Inflammatory macrophage (primary cell): ENCODE measurements at regions not wholly inside any gene's neighbourhood (a gene's known extent, or its start where the extent isn't known, plus 50 kb on each side); places are given as distances from the start of the nearest gene placed in this dataset.

Experiments used
- DNase-seq, 2 donors: peaks; one replicate each; pipeline ENCODE4 v3.0.0-alpha.2; 2020 to 2022

DNA sequence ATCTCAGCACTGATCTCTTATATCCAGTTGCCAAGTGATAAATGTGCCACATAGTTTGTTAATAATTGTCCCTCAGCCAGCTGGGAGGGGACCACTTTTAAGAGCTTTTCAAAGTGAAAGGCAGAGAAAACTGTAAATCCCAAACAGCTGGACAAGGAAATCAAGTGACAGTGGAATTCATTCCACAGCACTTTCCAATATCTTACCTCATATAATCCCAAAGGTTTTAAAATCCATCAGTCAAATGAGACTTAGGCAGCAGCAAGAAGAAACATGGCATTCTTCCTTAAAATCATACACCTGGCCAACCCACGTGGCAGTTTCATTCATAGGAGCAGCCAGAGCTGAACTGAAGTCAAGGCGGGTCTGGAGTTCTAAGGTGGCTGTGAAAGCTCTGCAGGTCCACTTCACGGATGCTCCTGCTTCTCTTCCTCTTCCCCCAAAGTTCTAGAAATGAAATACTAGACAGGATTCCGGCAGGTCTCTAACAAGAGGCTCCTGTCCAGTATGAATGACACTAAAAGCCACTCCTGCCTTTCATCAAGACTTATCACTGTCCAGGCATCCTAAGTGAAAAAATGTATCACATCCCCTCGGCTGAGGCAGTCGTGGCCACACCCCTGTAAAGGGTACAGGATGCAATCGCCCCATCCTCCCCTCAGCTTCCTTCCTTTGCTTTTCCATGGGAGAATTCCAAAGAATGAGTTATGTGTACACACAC, 190.4 kb upstream of the STK17B start:
- DNase-seq: no peak

DNA sequence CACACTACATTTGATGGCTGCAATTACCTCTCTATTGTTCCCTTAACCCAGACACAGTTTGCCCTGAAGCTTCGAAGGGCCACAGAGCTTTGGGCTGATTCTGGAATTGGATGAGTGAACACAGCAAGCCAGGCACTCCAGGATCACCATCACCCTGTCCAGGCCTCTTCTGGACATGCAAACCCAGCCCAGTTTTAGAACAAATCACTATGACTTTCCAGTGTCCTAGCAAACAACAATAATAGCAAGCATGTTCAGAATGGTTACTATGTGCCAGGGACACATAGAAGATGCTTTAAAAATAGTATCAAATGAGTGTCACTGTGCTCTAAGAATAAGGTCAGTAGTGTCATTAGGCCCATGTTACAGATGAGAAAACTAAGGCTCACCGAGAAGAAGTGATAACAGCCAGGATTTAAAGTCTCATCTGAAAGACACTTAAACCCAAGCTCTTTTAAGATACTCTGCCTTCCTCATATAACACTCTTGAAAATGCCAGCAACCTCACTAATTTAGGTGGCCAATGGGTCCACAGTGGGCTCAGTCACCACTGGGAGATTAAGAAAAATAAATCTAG, 191.7 kb upstream of the STK17B start:
- no peak for DNase-seq

DNA sequence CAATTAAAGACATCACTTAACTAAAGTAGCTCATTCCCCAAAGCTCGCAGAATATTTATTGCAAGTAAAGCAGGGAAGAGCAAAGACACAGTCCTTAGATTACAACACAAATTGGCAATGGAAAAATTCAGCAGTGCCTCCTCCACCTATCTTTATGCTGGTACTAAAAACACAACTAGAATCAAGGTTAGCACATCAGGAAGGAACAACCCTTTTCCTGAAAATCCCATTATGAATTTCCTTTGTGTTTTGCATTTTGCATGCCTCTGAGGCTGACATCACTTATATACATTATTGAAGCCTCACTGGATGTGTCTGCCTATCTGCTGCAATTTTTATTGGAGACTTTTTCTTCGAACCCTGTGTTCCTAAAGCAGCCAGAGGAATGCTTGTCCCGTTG, 193.8 kb upstream of the STK17B start:
- DNase-seq: no peak

DNA sequence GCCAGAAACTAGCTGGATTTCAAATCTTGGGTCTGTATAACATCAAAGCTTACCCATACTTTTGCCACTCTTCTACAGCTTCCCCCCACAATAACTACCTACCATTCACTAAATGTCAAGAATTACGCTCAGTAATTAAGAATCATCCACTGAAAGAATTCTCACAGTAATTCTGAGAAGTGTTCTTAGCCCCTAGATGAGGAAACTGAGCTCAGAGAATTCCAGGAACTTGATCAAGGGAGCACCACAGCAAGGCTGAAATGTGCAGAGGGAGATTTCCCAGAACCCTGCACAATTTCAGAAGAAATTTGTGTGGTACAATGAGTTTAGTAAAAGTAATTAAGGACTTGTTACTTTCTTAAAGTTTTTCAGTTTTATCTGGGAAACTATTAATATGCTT, 194.5 kb upstream of the STK17B start:
- no peak for DNase-seq

DNA sequence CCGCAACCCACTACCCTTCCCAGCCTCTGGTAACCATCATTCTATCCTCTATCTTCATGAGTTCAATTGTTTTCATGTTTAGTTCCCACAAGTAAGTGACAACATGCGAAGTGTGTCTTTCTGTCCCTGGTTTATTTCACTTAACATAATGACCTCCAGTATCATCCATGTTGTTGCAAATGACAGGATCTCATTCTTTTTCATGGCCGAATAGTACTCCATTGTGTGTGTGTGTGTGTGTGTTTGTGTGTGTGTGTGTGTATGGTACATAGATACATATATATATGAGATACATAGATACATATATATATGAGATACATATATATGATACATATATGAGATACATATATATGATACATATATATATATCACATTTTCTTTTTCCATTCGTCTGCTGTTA, 196.3 kb upstream of the STK17B start:
- no peak for DNase-seq

DNA sequence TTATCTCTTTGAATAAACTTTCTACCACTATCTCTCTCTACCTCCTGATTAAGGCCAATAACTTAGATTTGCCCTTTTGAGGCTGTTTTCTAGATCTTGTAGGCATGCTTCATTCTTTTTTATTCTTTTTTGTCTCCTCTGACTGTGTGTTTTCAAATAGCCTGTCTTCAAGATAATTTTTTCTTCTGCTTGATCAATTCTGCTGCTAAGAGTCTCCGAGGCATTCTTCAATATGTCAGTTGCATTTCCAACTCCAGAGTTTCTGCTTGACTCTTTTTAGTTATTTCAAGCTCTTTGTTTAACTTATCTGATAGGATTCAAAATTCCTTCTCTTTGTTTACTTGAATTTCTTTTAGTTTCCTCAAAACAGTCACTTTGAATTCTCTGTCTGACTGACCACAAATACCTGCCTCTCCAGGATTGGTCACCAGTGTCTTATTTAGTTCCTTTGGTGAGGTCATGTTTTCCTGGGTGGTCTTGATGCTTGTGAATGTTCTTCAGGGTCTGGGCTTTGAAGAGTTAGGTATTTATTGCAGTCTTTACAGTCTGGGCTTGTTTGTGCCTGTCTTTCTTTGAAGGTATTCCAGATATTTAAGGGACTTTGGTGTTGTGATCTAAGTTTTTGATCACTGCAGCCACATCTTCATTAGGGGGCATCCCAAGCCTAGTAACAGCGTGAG, 197.3 kb upstream of the STK17B start:
- DNase-seq: no peak

DNA sequence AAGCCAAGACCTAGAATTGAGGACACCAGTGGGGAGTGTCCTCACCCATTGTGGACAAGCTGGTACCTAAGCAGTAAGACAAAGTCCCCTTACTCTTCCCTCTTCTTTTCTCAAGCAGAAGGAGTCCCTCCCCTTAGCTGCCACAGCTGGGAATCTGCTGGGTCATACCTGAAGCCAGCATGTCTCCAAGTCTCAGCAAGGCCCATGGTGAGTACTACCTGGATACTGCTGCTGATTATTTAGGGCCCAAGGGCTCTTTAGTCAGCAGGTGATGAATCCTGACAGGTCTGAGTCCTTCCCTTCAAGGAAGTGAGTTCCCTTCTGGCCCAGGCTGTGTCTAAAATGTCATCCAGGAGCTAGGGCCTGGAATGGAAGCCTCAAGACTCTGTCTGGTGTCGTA, 198.6 kb upstream of the STK17B start:
- DNase-seq: no peak

DNA sequence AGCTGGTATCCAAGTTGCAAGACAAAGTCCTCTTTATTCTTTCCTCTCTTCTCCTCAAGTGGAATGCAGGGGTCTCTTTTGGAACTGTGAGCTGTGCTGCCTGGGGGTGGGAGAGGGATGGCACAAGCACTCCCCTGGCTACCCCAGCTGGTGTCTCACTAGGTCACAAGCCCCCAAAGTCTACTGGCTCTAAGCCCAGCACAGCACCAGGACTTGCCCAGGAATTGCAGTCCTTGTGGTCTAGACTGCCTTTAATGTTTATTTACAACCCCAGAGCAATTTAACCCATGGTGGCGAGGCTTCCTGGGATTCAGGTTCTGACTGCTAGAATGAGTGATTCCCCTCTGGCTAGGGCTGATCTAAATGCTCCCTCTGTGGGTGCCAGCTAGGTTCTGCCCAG, 199.0 kb upstream of the STK17B start:
- no peak for DNase-seq

DNA sequence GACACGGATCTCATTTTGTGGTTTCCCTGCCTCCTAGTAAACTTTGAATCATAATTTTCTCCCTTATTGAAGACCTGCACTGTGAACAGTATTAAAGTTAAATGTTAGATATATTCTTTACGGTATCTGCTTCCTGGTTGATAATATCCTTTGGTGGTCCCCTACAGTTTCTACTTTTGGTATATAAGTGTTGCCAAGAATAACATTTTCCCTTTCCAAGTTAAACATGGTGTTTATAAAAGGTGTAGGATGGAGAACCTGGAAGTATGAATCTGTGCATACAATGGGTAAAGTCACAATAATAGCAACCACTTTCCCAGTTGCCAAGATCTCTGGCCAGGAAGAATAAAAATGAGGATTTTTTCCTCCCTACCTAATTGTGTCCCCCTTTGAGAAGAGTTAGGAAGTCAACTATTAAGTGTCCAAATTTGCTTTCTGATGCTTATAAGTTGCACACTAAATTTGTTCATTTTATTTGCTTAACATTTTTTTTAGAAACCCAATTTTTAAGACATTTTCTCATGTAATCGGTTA, 201.0 kb upstream of the STK17B start:
- DNase-seq: no peak

DNA sequence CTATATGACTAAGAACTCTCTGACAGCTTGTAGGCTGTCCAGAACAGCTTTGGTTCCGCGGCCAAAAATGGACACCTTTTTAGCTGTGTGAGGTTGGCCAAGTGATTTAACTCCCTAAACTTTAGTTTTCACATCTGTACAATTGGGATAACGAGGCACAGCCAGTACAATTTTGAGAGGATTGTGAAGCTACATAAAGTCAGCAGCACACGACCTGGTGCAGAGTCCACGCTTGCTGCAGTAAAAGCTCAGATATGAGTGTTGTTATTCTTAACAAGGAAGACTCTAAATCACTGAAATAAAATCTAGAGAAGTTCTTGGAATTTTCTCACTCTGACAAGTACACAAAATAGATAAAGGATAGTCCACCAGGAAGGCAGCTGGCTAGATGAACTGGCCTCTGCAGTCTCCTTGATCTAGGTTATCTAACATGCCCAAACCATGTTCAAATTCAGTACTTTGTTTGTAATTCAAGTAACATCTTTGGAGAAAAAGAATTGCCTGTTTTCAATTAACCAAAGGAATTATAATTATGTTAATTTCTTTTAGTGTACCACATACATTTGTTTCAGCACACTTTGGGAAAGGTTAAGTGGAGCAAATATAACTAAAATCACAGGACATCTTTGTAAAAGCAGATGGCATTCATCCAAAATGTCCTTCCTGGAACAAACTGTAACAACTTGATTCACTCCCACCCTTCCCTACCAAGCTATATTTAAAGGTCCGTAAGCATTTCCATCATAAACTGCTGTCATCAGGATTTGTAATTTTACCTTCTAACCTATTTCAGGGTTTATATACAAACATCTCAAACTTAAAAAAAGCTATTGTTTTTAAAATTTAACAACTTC, 201.7 kb upstream of the STK17B start:
- no peak for DNase-seq

DNA sequence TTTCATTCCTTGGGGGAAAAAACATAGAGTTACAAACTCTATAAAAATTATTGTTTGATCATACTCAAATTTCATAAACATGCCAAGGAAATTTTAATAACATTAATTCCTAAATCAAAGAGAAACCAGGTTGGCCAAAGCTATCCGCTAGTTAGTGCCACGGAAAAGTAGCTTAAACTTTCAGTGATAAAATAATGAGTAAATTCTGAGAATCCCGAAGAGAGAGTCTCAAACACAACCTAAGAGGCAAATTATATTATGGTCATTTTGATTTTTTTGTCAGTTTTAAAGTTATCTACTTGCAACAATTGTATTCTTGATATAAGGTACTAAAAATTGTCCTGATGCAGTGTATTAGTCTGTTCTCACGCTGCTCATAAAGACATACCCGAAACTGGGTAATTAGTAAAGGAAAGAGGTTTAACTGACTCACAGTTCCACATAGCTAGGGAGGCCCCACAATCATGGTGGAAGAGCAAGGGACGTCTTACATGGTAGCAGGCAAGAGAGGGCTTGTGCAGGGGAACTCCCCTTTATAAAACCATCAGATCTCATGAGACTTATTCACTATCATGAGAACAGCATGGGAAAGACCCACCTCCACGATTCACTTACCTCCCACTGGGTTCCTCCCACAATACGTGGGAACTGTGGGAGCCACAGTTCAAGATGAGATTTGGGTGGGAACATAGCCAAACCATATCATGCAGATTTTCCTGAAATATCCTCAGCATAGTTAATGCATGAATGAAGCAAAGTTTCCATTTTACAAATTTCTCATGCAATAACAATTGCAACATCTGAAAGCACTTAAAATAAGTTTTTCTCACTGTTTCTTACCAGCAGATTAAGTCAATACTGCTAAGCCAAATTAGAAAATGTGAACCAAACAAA, 205.9 kb upstream of the STK17B start:
- peak in 1 of 2 donors; percentile 56 for DNase-seq

DNA sequence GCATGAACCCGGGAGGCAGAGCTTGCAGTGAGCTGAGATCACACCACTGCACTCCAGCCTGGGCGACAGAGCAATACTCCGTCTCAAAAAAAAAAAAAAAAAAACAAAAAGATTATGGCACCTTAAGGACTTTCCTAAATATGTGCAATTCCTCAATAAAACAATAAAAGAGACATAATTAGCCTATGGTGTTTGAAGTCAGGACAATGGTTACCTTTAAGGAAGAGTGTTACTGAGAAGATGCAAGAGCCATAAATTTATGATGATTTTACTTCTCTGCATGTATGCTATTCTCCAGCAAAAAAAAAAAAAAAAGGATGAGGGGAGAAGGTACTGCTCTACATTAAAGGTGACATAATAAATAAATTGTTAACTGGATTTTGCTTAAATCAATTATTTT, 208.2 kb upstream of the STK17B start:
- DNase-seq: no peak

DNA sequence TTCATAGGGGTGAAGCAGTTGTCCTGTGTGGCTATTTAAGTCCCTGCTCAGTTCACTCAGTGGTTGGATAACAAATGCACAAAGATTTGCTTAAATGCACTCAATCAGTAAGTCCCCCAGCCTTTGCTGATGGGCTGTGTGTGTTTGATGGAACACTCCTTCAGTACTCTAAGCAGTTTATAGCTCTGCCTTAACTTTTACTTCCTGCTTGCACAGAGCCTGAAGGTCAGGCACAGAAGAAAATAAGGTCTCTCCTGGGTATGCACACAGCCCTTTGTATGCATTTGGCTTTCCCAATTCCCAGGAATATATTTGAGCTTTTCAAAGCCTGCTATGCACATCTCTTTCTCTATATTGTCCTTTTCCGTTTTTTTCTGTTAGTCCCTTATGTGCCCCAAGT, 208.7 kb upstream of the STK17B start:
- no peak for DNase-seq

DNA sequence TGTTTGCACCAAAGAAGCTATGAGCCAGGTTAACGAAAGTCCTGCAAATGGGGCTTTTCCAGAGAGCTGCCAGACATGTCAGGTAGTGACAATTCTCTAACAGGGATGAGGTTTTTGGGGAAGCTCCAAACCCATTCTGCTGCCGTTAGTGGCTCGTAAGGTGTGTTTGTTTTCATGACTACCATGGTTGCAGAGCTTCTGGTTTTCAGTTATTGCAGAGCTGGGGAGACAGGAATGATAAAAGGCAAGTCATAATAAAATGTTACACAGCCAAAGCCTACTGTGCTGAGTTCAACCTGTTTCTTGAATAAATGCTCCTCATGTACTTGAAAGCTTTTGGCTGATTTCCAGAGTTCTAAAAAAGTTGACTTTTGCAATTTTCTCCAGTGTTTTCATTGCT, 209.2 kb upstream of the STK17B start:
- no peak for DNase-seq

DNA sequence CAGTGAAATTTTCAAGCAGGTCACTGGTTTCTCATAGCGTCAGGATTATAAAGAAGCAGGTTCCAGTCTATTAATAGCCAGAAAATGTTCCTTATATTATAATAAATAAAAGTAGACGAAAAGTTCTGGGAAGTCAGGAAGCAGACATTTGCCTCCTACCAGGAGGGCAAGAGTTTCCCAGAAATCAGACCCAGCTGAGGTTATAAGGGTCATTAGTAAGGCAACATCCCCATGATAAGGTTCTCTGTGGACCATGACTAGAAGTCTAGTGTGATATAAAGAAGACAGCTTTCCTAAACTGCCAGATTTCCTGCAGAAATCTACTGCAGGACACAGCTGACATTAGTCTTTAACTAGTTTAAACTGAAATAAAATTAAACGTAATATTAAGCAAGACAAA, 210.1 kb upstream of the STK17B start:
- no peak for DNase-seq

DNA sequence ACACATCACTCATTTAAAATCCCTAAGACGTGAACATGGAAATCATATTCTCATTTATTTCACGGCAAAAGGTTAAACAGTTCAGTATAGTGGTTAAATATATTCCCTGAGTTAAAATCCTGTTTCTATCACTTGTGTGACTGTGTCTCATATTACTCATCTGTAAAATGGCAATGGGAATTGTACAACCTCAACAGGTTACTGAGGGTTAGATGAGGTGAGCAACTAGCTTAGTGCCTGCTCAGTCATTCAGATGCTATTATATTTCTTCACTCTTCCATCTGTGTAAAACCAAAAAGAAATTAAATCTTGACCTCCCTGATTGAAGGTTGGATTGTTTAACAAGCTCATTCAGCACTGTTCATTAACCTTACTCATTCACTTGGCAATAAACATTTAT, 212.4 kb upstream of the STK17B start:
- no peak for DNase-seq

DNA sequence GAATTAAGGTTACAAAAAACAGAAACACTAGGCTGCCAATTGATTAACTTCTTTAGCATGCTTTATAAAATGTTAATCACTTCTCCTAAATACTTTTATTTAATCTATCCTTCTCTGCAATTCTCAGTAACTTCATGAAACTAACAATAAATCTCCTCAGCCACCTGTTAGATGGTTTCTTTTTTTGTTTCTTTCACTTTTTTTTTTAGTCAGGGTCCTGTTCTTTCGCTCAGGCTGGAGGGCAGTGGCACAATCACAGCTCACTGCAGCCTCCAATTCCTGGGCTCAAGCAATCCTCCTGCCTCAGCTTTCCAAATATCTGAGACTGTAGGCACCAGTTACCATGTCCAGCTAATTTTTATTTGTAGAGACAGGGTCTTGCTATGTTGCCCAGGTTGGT, 213.4 kb upstream of the STK17B start:
- no peak for DNase-seq

DNA sequence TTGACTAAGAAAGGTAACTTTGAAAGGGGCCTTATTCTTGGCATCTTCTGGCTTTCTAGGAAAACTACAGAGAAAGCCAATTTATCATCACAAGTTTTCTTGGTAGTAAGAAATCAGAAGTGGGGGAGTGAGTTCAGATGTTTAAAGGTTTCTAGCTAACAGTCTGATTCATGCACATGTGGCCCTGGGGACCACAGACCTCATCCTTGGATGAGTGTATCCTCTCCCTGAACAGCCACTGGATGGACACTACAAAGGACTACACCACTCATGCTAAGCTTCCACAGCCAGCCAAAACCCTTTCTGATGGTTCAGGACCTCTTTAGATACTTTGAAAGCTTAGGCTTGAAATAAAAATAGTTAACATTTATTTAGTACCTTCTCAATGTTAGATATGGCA, 218.3 kb upstream of the STK17B start:
- no peak for DNase-seq

DNA sequence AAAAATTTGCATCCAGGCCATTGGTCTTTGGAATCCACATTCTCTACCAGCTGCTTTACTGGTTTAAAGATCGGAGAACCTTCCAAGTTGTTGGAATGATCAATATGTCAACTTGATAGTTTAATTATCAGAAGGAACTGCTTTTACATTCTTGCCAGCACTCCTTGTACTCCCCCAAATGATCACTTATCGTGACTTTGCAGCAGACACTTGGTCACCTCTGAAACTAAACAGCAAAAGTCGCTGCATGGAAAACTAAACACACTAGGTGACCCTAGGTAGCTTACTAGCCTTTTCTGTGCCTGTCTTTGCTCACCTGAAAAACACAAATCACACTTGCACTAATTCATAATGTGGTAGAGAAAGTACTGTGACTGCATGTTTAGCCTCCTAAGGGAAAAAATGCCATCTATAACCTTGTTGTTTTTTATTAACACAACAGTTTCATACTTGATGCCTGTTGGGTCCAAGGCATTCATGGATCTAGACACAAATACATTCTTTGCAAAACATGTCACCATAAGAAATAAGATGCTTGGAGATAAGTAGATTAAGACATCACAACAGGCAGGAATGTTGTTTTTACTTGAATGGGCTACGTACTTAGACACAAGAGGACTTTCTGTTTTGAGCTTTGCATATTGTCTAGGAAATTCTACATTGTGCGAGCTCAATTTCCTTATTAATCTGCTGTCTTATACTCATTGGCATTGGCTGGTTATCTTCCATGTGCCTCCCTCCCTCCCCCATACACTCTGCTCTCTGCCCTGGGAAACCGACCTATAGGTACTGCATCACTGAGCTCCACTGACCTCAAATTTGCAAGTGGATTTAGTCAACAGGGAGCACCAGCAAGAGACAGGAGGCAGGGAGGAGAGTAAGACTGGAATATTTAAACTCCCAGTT, 219.1 kb upstream of the STK17B start:
- DNase-seq: no peak

DNA sequence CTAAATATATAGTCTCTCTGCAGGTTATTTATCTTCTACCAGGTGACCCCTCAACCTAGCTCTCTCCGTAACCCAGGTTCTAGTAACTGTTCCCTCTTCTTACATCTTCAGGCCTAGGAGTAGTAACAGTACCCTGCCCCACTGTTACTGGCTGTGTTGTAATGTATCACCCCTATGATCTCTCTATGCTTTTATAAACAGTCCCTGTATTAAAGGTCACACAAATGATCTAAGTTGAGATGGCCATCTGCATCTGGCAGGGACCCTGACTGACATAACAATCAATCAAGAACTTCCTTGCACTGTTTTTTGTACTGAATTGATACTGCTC, 219.7 kb upstream of the STK17B start:
- DNase-seq: no peak

DNA sequence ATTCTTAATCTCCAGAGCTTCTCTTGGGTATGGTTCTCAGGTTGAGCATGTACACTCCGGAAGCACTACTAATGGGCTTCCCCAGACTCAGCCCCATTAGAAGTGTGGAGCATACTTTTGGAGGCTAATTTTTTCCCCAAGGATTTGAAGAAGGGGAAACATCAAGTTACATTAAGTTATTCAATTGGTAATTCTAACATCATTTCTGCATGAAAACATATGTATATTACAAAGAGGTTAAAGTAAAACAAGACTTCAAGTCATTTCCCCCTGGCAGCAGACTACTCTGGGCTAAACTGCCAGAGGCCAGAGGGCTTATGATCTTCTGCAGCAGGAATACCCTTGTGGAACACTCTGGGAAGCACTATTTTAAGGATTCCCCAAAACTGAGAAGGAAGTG, 227.7 kb upstream of the STK17B start:
- DNase-seq: no peak
